ENCODE measurements at regions not wholly inside any gene's neighbourhood (a gene's known extent, or its start where the extent isn't known, plus 50 kb on each side); places are given as distances from the start of the nearest gene placed in this dataset.

- Histone ChIP-seq H2BK12ac (ENCODE audit: insufficient read length, low read depth, low read length) (no peak overlapping the region), H3T11ph (ENCODE audit: low read length) (no peak overlapping the region), H2BK5ac (ENCODE audit: insufficient read length, low read length) (no peak overlapping the region), H3K23ac (ENCODE audit: insufficient read length, low read depth, low read length) (no peak overlapping the region), H4K5ac (ENCODE audit: insufficient read length, low read depth, low read length) (no peak overlapping the region), H4K91ac (ENCODE audit: insufficient read length, low read depth, low read length) (no peak overlapping the region), H2BK20ac (ENCODE audit: low read depth, low read length, poor library complexity, severe bottlenecking) (no peak overlapping the region), H2AK5ac (ENCODE audit: insufficient read length, low read length) (no peak overlapping the region), H3K4ac (ENCODE audit: low read depth, low read length) (no peak overlapping the region), H3K27ac (ENCODE audit: insufficient read length, low read depth, low read length) (no peak overlapping the region), H3K56ac (ENCODE audit: insufficient read length, low read depth, low read length) (no peak overlapping the region), H2BK15ac (ENCODE audit: low read depth, low read length) (no peak overlapping the region), H2AFZ (ENCODE audit: low read length) (no peak overlapping the region), H3K14ac (ENCODE audit: insufficient read depth, low read length) (no peak overlapping the region), H3K4me1 (ENCODE audit: insufficient read depth, low read length) (no peaks in the 10 kb centered on the region), H4K8ac (replicated peaks; ENCODE audit: insufficient read length, low read depth, low read length) (no peak overlapping the region), H3K79me2 (ENCODE audit: insufficient read depth, low read length) (no peaks in the 10 kb centered on the region), H2BK120ac (ENCODE audit: low read depth, low read length, poor library complexity, severe bottlenecking) (no peak overlapping the region), H3K18ac (ENCODE audit: insufficient read length, low read depth, low read length) (no peak overlapping the region), H3K79me1 (ENCODE audit: insufficient read depth, low read depth, low read length, poor library complexity, severe bottlenecking) (no peaks in the 10 kb centered on the region), H3K9ac (ENCODE audit: extremely low read depth, insufficient read length, low read length) (no peak overlapping the region), H3K9me3 (ENCODE audit: control insufficient read depth, low read depth, low read length) (no peaks in the 10 kb centered on the region), H3K23me2 (ENCODE audit: insufficient read length, low read depth, low read length, poor library complexity, severe bottlenecking) (no peaks in the 10 kb centered on the region), H3K27me3 (ENCODE audit: insufficient read depth, low read length) (no peaks in the 10 kb centered on the region), H4K20me1 (ENCODE audit: control insufficient read depth, insufficient read depth, insufficient read length) (no peaks in the 10 kb centered on the region), H3K4me2 (ENCODE audit: insufficient read depth, insufficient read length, low read length) (no peak overlapping the region)
- H3K4me3 Mint-ChIP-seq, result no peak overlapping the region
- H3K27me3 Mint-ChIP-seq (ENCODE audit: low read depth), result no peaks in the 10 kb centered on the region
- H3K4me1 Mint-ChIP-seq, result peaks cover 6 to 17% of the 10 kb centered on the region in 2 experiments
- no peaks in the 10 kb centered on the region; a peak in 2 of 7 replicates for H3K36me3 Mint-ChIP-seq (ENCODE audit: insufficient read depth in 1 of 3, low read depth in 3 of 3)
- no peak for TF ChIP-seq CTCF (conservative IDR thresholded peaks at IDR 0.05)
- H3K27ac Mint-ChIP-seq, result no peak overlapping the region
- DNase-seq, result no peak
- H3K9me3 Mint-ChIP-seq, result peaks cover 0 to 2% of the 10 kb centered on the region in 2 experiments; a peak in 1 of 5 replicates
Observed at GRCh38 chr3:150278195-150278594, 129.9 kb upstream of the TSC22D2 start.
